ENCODE measurements at regions not wholly inside any gene's neighbourhood (a gene's known extent, or its start where the extent isn't known, plus 50 kb on each side); places are given as distances from the start of the nearest gene placed in this dataset.
"Not testable (repeated sequence)": the region's sequence is repeated elsewhere in the genome, so short reads cannot be mapped to it uniquely, and the experiment has no call there.

GRCh38 chr3:124147946-124148345 lies 156.0 kb upstream of the ROPN1 start:
- H3K27ac ChIP-seq (ENCODE audit: low read length), result no peak overlapping the region
- H3K4me3 ChIP-seq (ENCODE audit: control insufficient read depth in 1 of 2, extremely low read depth in 1 of 2, low read length in 1 of 2), result no peak overlapping the region
- H3K36me3 ChIP-seq (ENCODE audit: control insufficient read depth in 2 of 2, extremely low read depth in 1 of 2, insufficient read depth in 1 of 2, low read length in 1 of 2), result no peaks in the 10 kb centered on the region
- 83% methylated on average over 1 of the region's 2 CpGs for WGBS (ENCODE audit: insufficient coverage)
- no peak for DNase-seq
- peaks cover 0 to 4% (median 0%) of the 10 kb centered on the region in 3 donors for H3K9me3 Mint-ChIP-seq
- H3K9me3 ChIP-seq, result no peaks in the 10 kb centered on the region
- no peaks in the 10 kb centered on the region for H3K36me3 Mint-ChIP-seq
- no peak overlapping the region for H3K27ac Mint-ChIP-seq
- no peak overlapping the region for H3K4me3 Mint-ChIP-seq
- peaks cover 0 to 2% of the 10 kb centered on the region in 2 experiments for H3K27me3 ChIP-seq (replicated peaks in 1 of 2; ENCODE audit: control insufficient read depth in 2 of 2, extremely low read depth in 1 of 2, insufficient read depth in 2 of 2, low read length in 1 of 2)
- H3K4me1 Mint-ChIP-seq, result no peaks in the 10 kb centered on the region
- ChIA-PET POLR2A (no interaction called here), CTCF (no interaction called here)
- ATAC-seq (replicated peaks in 1 of 4), result no peak
- no peaks in the 10 kb centered on the region for H3K4me1 ChIP-seq (ENCODE audit: control insufficient read depth in 1 of 2, extremely low read depth in 1 of 2, insufficient read depth in 2 of 2, low read length in 2 of 2)
- H3K27me3 Mint-ChIP-seq, result peaks cover 0 to 15% of the 10 kb centered on the region in 2 donors

- WGBS (ENCODE audit: insufficient coverage), result no CpG with 5 or more reads among the region's 1 CpG
- no peaks in the 10 kb centered on the region for H3K9me3 ChIP-seq
- H3K4me1 ChIP-seq (ENCODE audit: control insufficient read depth in 1 of 2, extremely low read depth in 1 of 2, insufficient read depth in 2 of 2, low read length in 2 of 2), result no peaks in the 10 kb centered on the region
- Mint-ChIP-seq H3K4me1 (no peaks in the 10 kb centered on the region), H3K27me3 (peaks cover 0 to 15% of the 10 kb centered on the region in 2 donors), H3K9me3 (peaks cover 0 to 4% (median 0%) of the 10 kb centered on the region in 3 donors), H3K4me3 (no peak overlapping the region), H3K36me3 (no peaks in the 10 kb centered on the region), H3K27ac (no peak overlapping the region)
- no peak overlapping the region for H3K27ac ChIP-seq (ENCODE audit: low read length)
- CTCF ChIA-PET, result no interaction called here
- ATAC-seq (replicated peaks in 1 of 4) (no peak), DNase-seq (no peak)
- no peaks in the 10 kb centered on the region for H3K36me3 ChIP-seq (ENCODE audit: control insufficient read depth in 2 of 2, extremely low read depth in 1 of 2, insufficient read depth in 1 of 2, low read length in 1 of 2)
- POLR2A ChIA-PET, result no interaction called here
- H3K4me3 ChIP-seq (ENCODE audit: control insufficient read depth in 1 of 2, extremely low read depth in 1 of 2, low read length in 1 of 2), result no peak overlapping the region
- peaks cover 0 to 2% of the 10 kb centered on the region in 2 experiments for H3K27me3 ChIP-seq (replicated peaks in 1 of 2; ENCODE audit: control insufficient read depth in 2 of 2, extremely low read depth in 1 of 2, insufficient read depth in 2 of 2, low read length in 1 of 2)
These were observed 157.2 kb upstream of the ROPN1 start for GRCh38 chr3:124149081-124149480.

GRCh38 chr3:124149771-124150170 lies 157.8 kb upstream of the ROPN1 start:
- DNase-seq, result no peak
- Mint-ChIP-seq H3K36me3 (no peaks in the 10 kb centered on the region), H3K27me3 (peaks cover 0 to 11% of the 10 kb centered on the region in 2 donors), H3K27ac (no peak overlapping the region), H3K4me3 (no peak overlapping the region), H3K4me1 (no peaks in the 10 kb centered on the region), H3K9me3 (peaks cover 0 to 4% (median 0%) of the 10 kb centered on the region in 3 donors)
- no peak overlapping the region for H3K27ac ChIP-seq (ENCODE audit: low read length)
- 80% methylated on average over 1 of the region's 3 CpGs for WGBS (ENCODE audit: insufficient coverage)
- H3K36me3 ChIP-seq (ENCODE audit: control insufficient read depth in 2 of 2, extremely low read depth in 1 of 2, insufficient read depth in 1 of 2, low read length in 1 of 2), result no peaks in the 10 kb centered on the region
- ChIA-PET POLR2A (no interaction called here), CTCF (no interaction called here)
- no peak overlapping the region for H3K4me3 ChIP-seq (ENCODE audit: control insufficient read depth in 1 of 2, extremely low read depth in 1 of 2, low read length in 1 of 2)
- ATAC-seq (replicated peaks in 1 of 4), result no peak
- no peaks in the 10 kb centered on the region for H3K4me1 ChIP-seq (ENCODE audit: control insufficient read depth in 1 of 2, extremely low read depth in 1 of 2, insufficient read depth in 2 of 2, low read length in 2 of 2)
- H3K9me3 ChIP-seq, result no peaks in the 10 kb centered on the region
- peaks cover 0 to 2% of the 10 kb centered on the region in 2 experiments for H3K27me3 ChIP-seq (replicated peaks in 1 of 2; ENCODE audit: control insufficient read depth in 2 of 2, extremely low read depth in 1 of 2, insufficient read depth in 2 of 2, low read length in 1 of 2)

GRCh38 chr3:124152891-124153290 lies 161.0 kb upstream of the ROPN1 start:
- H3K4me3 ChIP-seq (ENCODE audit: control insufficient read depth in 1 of 2, extremely low read depth in 1 of 2, low read length in 1 of 2); H3K36me3 Mint-ChIP-seq; H3K9me3 Mint-ChIP-seq; H3K27me3 ChIP-seq (replicated peaks in 1 of 2; ENCODE audit: control insufficient read depth in 2 of 2, extremely low read depth in 1 of 2, insufficient read depth in 2 of 2, low read length in 1 of 2); H3K36me3 ChIP-seq (ENCODE audit: control insufficient read depth in 2 of 2, extremely low read depth in 1 of 2, insufficient read depth in 1 of 2, low read length in 1 of 2); ATAC-seq (replicated peaks in 1 of 4); H3K27ac Mint-ChIP-seq; H3K4me1 Mint-ChIP-seq; POLR2A ChIA-PET; CTCF ChIA-PET; H3K4me1 ChIP-seq (ENCODE audit: control insufficient read depth in 1 of 2, extremely low read depth in 1 of 2, insufficient read depth in 2 of 2, low read length in 2 of 2); H3K4me3 Mint-ChIP-seq; DNase-seq; H3K27ac ChIP-seq (ENCODE audit: low read length); H3K9me3 ChIP-seq: not testable (repeated sequence)
- no CpG with 5 or more reads among the region's 1 CpG for WGBS (ENCODE audit: insufficient coverage)
- H3K27me3 Mint-ChIP-seq, result peaks cover 10 to 17% of the 10 kb centered on the region in 2 donors

- ATAC-seq (replicated peaks in 1 of 4) (no peak), DNase-seq (no peak)
- H3K36me3 Mint-ChIP-seq, result no peaks in the 10 kb centered on the region
- Histone ChIP-seq H3K27me3 (replicated peaks in 1 of 2; ENCODE audit: control insufficient read depth in 2 of 2, extremely low read depth in 1 of 2, insufficient read depth in 2 of 2, low read length in 1 of 2) (peaks cover 0 to 4% of the 10 kb centered on the region in 2 experiments), H3K4me3 (ENCODE audit: control insufficient read depth in 1 of 2, extremely low read depth in 1 of 2, low read length in 1 of 2) (no peak overlapping the region), H3K27ac (ENCODE audit: low read length) (no peak overlapping the region), H3K9me3 (no peaks in the 10 kb centered on the region), H3K36me3 (ENCODE audit: control insufficient read depth in 2 of 2, extremely low read depth in 1 of 2, insufficient read depth in 1 of 2, low read length in 1 of 2) (no peaks in the 10 kb centered on the region), H3K4me1 (ENCODE audit: control insufficient read depth in 1 of 2, extremely low read depth in 1 of 2, insufficient read depth in 2 of 2, low read length in 2 of 2) (no peaks in the 10 kb centered on the region)
- ChIA-PET POLR2A (no interaction called here), CTCF (no interaction called here)
- H3K4me3 Mint-ChIP-seq, result no peak overlapping the region
- no CpG with 5 or more reads among the region's 6 CpGs for WGBS (ENCODE audit: insufficient coverage)
- no peak overlapping the region for H3K27ac Mint-ChIP-seq
- no peaks in the 10 kb centered on the region for H3K4me1 Mint-ChIP-seq
- H3K9me3 Mint-ChIP-seq, result no peaks in the 10 kb centered on the region
- H3K27me3 Mint-ChIP-seq, result peaks cover 10 to 13% of the 10 kb centered on the region in 2 donors
These were observed 165.2 kb upstream of the ROPN1 start for GRCh38 chr3:124156866-124157712.

- Mint-ChIP-seq H3K4me1 (no peaks in the 10 kb centered on the region), H3K4me3 (no peak overlapping the region), H3K27me3 (peaks cover 10 to 13% of the 10 kb centered on the region in 2 donors), H3K27ac (no peak overlapping the region), H3K9me3 (no peaks in the 10 kb centered on the region), H3K36me3 (no peaks in the 10 kb centered on the region)
- no peaks in the 10 kb centered on the region for H3K36me3 ChIP-seq (ENCODE audit: control insufficient read depth in 2 of 2, extremely low read depth in 1 of 2, insufficient read depth in 1 of 2, low read length in 1 of 2)
- H3K4me1 ChIP-seq (ENCODE audit: control insufficient read depth in 1 of 2, extremely low read depth in 1 of 2, insufficient read depth in 2 of 2, low read length in 2 of 2), result no peaks in the 10 kb centered on the region
- CTCF ChIA-PET, result no interaction called here
- no peak overlapping the region for H3K27ac ChIP-seq (ENCODE audit: low read length)
- no CpG with 5 or more reads among the region's 3 CpGs for WGBS (ENCODE audit: insufficient coverage)
- H3K9me3 ChIP-seq, result no peaks in the 10 kb centered on the region
- no peak for ATAC-seq (replicated peaks in 1 of 4)
- no peak for DNase-seq
- POLR2A ChIA-PET, result no interaction called here
- no peak overlapping the region for H3K4me3 ChIP-seq (ENCODE audit: control insufficient read depth in 1 of 2, extremely low read depth in 1 of 2, low read length in 1 of 2)
- peaks cover 0 to 4% of the 10 kb centered on the region in 2 experiments for H3K27me3 ChIP-seq (replicated peaks in 1 of 2; ENCODE audit: control insufficient read depth in 2 of 2, extremely low read depth in 1 of 2, insufficient read depth in 2 of 2, low read length in 1 of 2)
These were observed 165.8 kb upstream of the ROPN1 start for GRCh38 chr3:124157748-124158147.

All from T-cell (primary cell).